ENCODE measurements at regions not wholly inside any gene's neighbourhood (a gene's known extent, or its start where the extent isn't known, plus 50 kb on each side); places are given as distances from the start of the nearest gene placed in this dataset.

DNA sequence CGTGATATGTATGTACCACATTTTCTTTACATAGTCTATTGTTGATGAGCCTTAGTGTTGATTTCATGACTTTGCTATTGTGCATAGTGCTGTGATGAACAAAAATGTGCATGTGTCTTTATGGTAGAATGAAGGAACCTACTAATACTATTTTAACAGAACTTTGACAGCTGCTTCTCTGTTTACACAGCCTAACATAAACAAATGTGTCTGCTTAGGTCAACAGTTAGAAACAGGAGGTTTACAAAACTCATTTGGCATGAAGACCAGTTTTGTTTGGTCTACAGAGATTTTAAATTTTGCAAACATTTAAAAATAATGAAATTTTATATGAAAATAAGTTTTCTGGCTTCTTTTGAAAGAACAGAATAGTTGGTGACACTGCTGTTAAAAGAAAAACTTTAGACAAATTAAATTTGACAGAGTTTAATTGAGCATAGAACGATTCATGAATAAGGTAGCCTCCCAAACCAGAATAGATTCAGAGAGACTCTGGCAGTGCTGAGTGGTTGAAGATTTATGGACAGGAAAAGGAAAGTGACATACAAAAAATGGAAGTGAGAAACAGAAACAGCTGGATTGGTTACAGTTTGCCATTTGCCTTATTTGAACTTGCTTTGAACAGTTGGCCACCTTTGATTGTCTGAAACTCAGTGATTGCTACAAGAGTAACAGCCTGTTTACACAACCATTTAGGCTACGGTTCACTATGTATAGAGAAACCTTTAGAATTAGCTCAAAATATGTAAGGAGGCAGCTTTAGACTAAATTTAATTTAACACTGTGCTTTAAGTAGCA is 715.8 kb upstream of the HS3ST5 start:
- 32% methylated on average over 3 of the region's 3 CpGs for WGBS (ENCODE audit: low lambda C conversion rate)
- no peaks in the 10 kb centered on the region for H3K79me2 ChIP-seq (ENCODE audit: insufficient read depth, low read length)
- H3K27ac ChIP-seq (ENCODE audit: extremely low read length, insufficient read depth, low read length), result no peak overlapping the region
- no peak overlapping the region for H2AFZ ChIP-seq (ENCODE audit: low read length)
- H3K27me3 ChIP-seq (ENCODE audit: control insufficient read depth in 1 of 2, insufficient read depth in 2 of 2, low read length in 2 of 2), result no peaks in the 10 kb centered on the region
- CTCF ChIA-PET (ENCODE audit: low intra/inter-chr PET ratio, low total read pairs), result no interaction called here
- H3K4me1 ChIP-seq (ENCODE audit: insufficient read depth, low read length), result peaks cover 15% of the 10 kb centered on the region
- ATAC-seq, result no peak
- H3K36me3 ChIP-seq (replicated peaks in 1 of 2; ENCODE audit: control insufficient read depth in 1 of 2, insufficient read depth in 2 of 2, low read length in 2 of 2), result no peaks in the 10 kb centered on the region
- no peaks in the 10 kb centered on the region for H3K9me3 ChIP-seq (ENCODE audit: low read length)
- POLR2A ChIA-PET, result no interaction called here
- H3K9ac ChIP-seq (ENCODE audit: insufficient read depth, low read depth, low read length), result no peak overlapping the region
- H3K4me3 ChIP-seq (replicated peaks in 1 of 3; ENCODE audit: insufficient read depth in 1 of 3, low read depth in 2 of 3, low read length in 3 of 3), result no peak overlapping the region
- FAIRE-seq, result no peak
- intact Hi-C loops (cut with micrococcal nuclease; ENCODE audit: unreplicated experiment), result no loop called here
- no TSS peak for BruUV-seq (replicated peaks)
- no peak overlapping the region for H3K4me2 ChIP-seq (ENCODE audit: low read depth, low read length)
- in situ Hi-C loops (cut with HindIII; ENCODE audit: extremely low pct_ligation_motif_present, low pct_unique_long_range_greater_than_20kb), result no loop called here
- no peak for DNase-seq (ENCODE audit: low spot score)
- TF ChIP-seq SOX13 (IDR thresholded peaks at IDR 0.05), result no peak
- no peak for TF ChIP-seq SOX13 (CRISPR knock-in tag; conservative IDR thresholded peaks at IDR 0.05 in 1 of 2, IDR thresholded peaks at IDR 0.05 in 1 of 2)
- TF ChIP-seq GFI1 (CRISPR knock-in tag; IDR thresholded peaks at IDR 0.05; ENCODE audit: borderline replicate concordance), result peak; percentile 63; the same call in 1 of the 2 replicates
- TF ChIP-seq FOXA3 (CRISPR knock-in tag; IDR thresholded peaks at IDR 0.05), result peak; percentile 46; the same call in 1 of the 2 replicates
- no peak for TF ChIP-seq FOXP1 (IDR thresholded peaks at IDR 0.05)
- peak; percentile 39; the same call in 1 of the 2 replicates for TF ChIP-seq FOXP1 (CRISPR knock-in tag; IDR thresholded peaks at IDR 0.05)
- no peak for TF ChIP-seq ZBTB33 (CRISPR knock-in tag; IDR thresholded peaks at IDR 0.05)
- H4K20me1 ChIP-seq (ENCODE audit: insufficient read depth, low read length), result no peaks in the 10 kb centered on the region

- Histone ChIP-seq H3K4me1 (ENCODE audit: insufficient read depth, low read length) (peaks cover 16% of the 10 kb centered on the region), H3K4me2 (ENCODE audit: low read depth, low read length) (no peak overlapping the region), H3K9me3 (ENCODE audit: low read length) (no peaks in the 10 kb centered on the region), H4K20me1 (ENCODE audit: insufficient read depth, low read length) (no peaks in the 10 kb centered on the region), H3K79me2 (ENCODE audit: insufficient read depth, low read length) (no peaks in the 10 kb centered on the region), H3K36me3 (replicated peaks in 1 of 2; ENCODE audit: control insufficient read depth in 1 of 2, insufficient read depth in 2 of 2, low read length in 2 of 2) (no peaks in the 10 kb centered on the region), H3K4me3 (replicated peaks in 1 of 3; ENCODE audit: insufficient read depth in 1 of 3, low read depth in 2 of 3, low read length in 3 of 3) (no peak overlapping the region), H3K27me3 (ENCODE audit: control insufficient read depth in 1 of 2, insufficient read depth in 2 of 2, low read length in 2 of 2) (no peaks in the 10 kb centered on the region), H3K9ac (ENCODE audit: insufficient read depth, low read depth, low read length) (no peak overlapping the region), H2AFZ (ENCODE audit: low read length) (no peak overlapping the region), H3K27ac (ENCODE audit: extremely low read length, insufficient read depth, low read length) (no peak overlapping the region)
- intact Hi-C loops (cut with micrococcal nuclease; ENCODE audit: unreplicated experiment) (no loop called here), in situ Hi-C loops (cut with HindIII; ENCODE audit: extremely low pct_ligation_motif_present, low pct_unique_long_range_greater_than_20kb) (no loop called here)
- FAIRE-seq (no peak), ATAC-seq (no peak), DNase-seq (ENCODE audit: low spot score) (no peak)
- ChIA-PET CTCF (ENCODE audit: low intra/inter-chr PET ratio, low total read pairs) (no interaction called here), POLR2A (no interaction called here)
- BruUV-seq (replicated peaks), result no TSS peak
- TF ChIP-seq SNAPC2 (CRISPR knock-in tag; IDR thresholded peaks at IDR 0.05) (no peak), RARG (CRISPR knock-in tag; IDR thresholded peaks at IDR 0.05; ENCODE audit: low read depth) (no peak)
These were observed 712.8 kb upstream of the HS3ST5 start for GRCh38 chr6:115055579-115055978.

Data from HepG2 (cell line).